ENCODE measurements at regions not wholly inside any gene's neighbourhood (a gene's known extent, or its start where the extent isn't known, plus 50 kb on each side); places are given as distances from the start of the nearest gene placed in this dataset.

DNA sequence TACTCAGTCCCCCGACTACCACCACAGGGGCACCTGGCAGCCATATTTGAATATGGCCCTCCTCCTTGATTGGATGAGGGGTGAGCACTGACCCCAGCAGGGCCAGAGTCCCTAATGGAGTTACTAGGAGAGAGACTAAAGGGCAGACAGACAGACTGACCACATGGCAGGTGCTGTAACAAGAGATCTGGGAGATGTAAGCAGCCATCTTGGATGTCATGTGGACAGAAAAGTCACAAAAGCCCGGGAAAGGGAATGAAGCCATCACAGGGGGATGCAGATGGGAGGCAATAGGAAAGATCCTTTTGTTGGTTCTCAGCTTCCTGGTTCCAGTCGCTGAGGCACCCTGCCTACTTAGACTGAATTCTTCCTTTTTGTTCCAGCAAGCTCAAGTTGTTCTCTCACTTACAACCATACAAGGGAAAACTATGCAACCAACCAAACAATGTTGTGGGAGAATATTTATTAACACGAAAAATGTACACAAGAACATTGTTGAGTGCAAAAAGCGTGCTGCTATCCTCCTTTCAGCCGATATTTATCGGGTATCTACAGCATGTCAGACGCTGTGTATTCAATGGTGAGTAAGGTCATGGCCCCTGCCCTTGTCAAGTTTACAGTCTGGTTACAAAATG lies 511.6 kb upstream of the PROK2 start:
- no peak for DNase-seq (ENCODE audit: low read depth)
- H3K4me3 ChIP-seq (ENCODE audit: low read depth, low read length), result no peak overlapping the region
- TF ChIP-seq CTCF (IDR thresholded peaks at IDR 0.05; ENCODE audit: insufficient read depth, low read depth, low read length, missing control alignments), result no peak

DNA sequence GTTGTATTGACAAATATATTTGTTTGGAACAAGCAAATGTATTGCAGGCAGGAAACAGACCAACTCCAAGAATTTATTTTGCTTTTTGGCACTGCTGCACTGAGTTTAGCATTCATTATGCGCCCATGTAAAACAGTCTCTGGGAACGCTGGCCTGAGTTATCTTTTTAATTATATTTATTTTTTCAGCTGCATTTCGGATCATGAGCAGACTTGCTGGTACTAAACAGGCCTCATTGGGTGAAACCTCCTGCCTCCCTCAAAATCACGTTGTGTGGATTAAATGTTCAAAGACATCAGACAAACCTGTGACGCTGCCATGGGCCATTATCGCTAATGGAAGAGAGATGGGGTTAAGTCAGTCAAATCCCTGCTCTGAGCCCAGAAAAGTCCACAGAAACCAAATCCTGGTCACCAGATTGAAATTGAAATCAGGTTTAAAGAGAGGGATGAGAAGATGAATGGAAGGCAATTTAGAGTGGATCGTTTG lies 511.1 kb upstream of the PROK2 start:
- no peak overlapping the region for H3K4me3 ChIP-seq (ENCODE audit: low read depth, low read length)
- DNase-seq (ENCODE audit: low read depth), result no peak
- no peak for TF ChIP-seq CTCF (IDR thresholded peaks at IDR 0.05; ENCODE audit: insufficient read depth, low read depth, low read length, missing control alignments)

DNA sequence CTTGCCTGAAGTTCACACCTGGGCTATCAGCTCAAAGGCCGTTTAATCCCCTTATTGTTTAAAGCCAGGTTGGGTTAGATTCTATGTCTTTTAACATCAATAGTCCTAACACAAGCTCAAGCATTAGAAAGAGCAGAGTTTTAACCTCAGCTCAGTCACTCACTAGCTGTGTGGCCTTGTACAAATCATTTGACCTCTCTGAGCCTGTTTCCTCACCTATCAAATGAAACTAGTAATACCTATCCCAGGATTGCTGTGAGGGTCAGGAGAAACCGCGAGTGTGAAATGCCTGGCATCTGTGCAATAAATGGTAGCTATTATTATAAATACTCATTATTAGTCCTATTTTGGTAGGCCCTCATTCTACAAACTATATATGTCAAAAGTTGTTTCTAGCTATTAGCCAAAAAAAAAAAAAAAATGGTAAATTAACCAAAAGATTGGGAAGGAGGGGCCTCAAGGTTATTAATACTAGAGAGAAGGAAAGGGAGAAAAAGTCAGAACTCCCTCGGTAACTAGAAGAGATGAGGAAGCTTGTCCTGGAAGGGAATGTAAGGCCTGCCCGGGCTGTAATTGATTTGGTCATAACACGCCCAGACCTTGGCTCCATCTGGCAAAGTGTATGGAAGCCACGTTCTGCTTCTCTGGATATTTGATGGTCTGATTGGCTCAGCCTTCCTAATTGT lies 510.5 kb upstream of the PROK2 start:
- H3K4me3 ChIP-seq (ENCODE audit: low read depth, low read length), result no peak overlapping the region
- TF ChIP-seq CTCF (IDR thresholded peaks at IDR 0.05; ENCODE audit: insufficient read depth, low read depth, low read length, missing control alignments), result no peak
- no peak for DNase-seq (ENCODE audit: low read depth)

- no peak overlapping the region for H3K4me3 ChIP-seq (ENCODE audit: low read depth, low read length)
- no peak for DNase-seq (ENCODE audit: low read depth)
- TF ChIP-seq CTCF (IDR thresholded peaks at IDR 0.05; ENCODE audit: insufficient read depth, low read depth, low read length, missing control alignments), result no peak
These were observed 506.1 kb upstream of the PROK2 start for GRCh38 chr3:72290859-72291638.

DNA sequence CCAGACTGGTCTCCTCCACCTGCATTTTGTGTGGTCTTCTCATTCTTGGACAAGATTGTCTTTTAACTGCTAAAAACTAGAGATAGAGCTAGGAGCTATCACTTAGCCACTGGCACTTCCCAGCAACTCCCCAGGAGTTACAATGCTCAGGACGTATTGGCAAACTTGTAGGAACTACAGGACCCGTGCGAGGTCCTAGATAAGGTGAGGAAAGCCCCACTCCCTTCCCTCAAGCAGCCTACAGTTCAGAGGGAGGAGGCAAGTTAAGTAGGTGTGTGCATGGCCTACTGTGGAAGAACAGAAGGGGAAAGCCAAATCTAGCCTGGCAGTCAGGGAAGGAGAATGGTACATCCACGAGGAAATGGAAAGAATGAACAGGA lies 504.7 kb upstream of the PROK2 start:
- no peak for DNase-seq (ENCODE audit: low read depth)
- TF ChIP-seq CTCF (IDR thresholded peaks at IDR 0.05; ENCODE audit: insufficient read depth, low read depth, low read length, missing control alignments), result no peak
- H3K4me3 ChIP-seq (ENCODE audit: low read depth, low read length), result no peak overlapping the region

GRCh38 chr3:72288955-72289691 lies 504.2 kb upstream of the PROK2 start:
- no peak overlapping the region; the same call in none of the 2 replicates for H3K4me3 ChIP-seq (ENCODE audit: low read depth, low read length)
- DNase-seq (ENCODE audit: low read depth), result peak; percentile 36

More at GRCh38 chr3:72288955-72289691, 504.2 kb upstream of the PROK2 start:
- TF ChIP-seq CTCF (IDR thresholded peaks at IDR 0.05; ENCODE audit: insufficient read depth, low read depth, low read length, missing control alignments), result no peak

All from GM12865 (cell line).